ENCODE measurements at regions not wholly inside any gene's neighbourhood (a gene's known extent, or its start where the extent isn't known, plus 50 kb on each side); places are given as distances from the start of the nearest gene placed in this dataset.

- TF ChIP-seq EP300 (IDR thresholded peaks at IDR 0.05) (no peak), CTCF (IDR thresholded peaks at IDR 0.05) (no peak), POLR2AphosphoS5 (IDR thresholded peaks at IDR 0.05) (no peak)
Measured at GRCh38 chr2:167863377-167863776, 384.0 kb downstream of the STK39 start.

All from esophagus muscularis mucosa (tissue), 4 donors.